Epithelial cell of esophagus (primary cell): ENCODE measurements at regions not wholly inside any gene's neighbourhood (a gene's known extent, or its start where the extent isn't known, plus 50 kb on each side); places are given as distances from the start of the nearest gene placed in this dataset.

Experiments used
- DNase-seq: peaks from one replicate; pipeline ENCODE4 v3.0.0; 2010; ENCODE audit warnings: low read depth
- H3K4me3 ChIP-seq: 2 replicates; pipeline ENCODE4 v1.5.1; 2011; ENCODE audit warnings: mild to moderate bottlenecking, low read length, control low read depth
- CTCF ChIP-seq: IDR thresholded peaks from 2 replicates; pipeline ENCODE4 v1.5.1; 2011; ENCODE audit warnings: low read depth, mild to moderate bottlenecking, low read length, control low read depth, inconsistent platforms; ENCODE audit not compliant: insufficient read depth; ENCODE audit errors: missing control alignments

- no peak overlapping the region for H3K4me3 ChIP-seq
- TF ChIP-seq CTCF, result no peak
- peak; percentile 1 for DNase-seq
Observed at GRCh38 chrX:139049465-139049864, 337.9 kb upstream of the FGF13 start.

- no peak overlapping the region for H3K4me3 ChIP-seq
- TF ChIP-seq CTCF, result no peak
- DNase-seq, result no peak
Observed at GRCh38 chrX:139044680-139045079, 333.2 kb upstream of the FGF13 start.

- no peak for TF ChIP-seq CTCF
- H3K4me3 ChIP-seq, result no peak overlapping the region
- DNase-seq, result no peak
Observed at GRCh38 chrX:139039041-139039440, 327.5 kb upstream of the FGF13 start.

- TF ChIP-seq CTCF, result no peak
- no peak overlapping the region for H3K4me3 ChIP-seq
- DNase-seq, result peak; percentile 50
Observed at GRCh38 chrX:139026811-139027210, 315.3 kb upstream of the FGF13 start.

- TF ChIP-seq CTCF, result no peak
- no peak for DNase-seq
- no peak overlapping the region for H3K4me3 ChIP-seq
Observed at GRCh38 chrX:139026406-139026805, 314.9 kb upstream of the FGF13 start.

- DNase-seq, result peak; percentile 72
- no peak overlapping the region for H3K4me3 ChIP-seq
- TF ChIP-seq CTCF, result no peak
Observed at GRCh38 chrX:139025816-139026215, 314.3 kb upstream of the FGF13 start.

GRCh38 chrX:139023531-139023930 is 312.0 kb upstream of the FGF13 start:
- TF ChIP-seq CTCF, result no peak
- DNase-seq, result peak; percentile 5
- H3K4me3 ChIP-seq, result no peak overlapping the region
